OCI-LY1 (cell line): ENCODE measurements at regions not wholly inside any gene's neighbourhood (a gene's known extent, or its start where the extent isn't known, plus 50 kb on each side); places are given as distances from the start of the nearest gene placed in this dataset.

Experiments used
- H2AFZ ChIP-seq: fragments of 200-600 bp; sonication (generic), shearing (Covaris generic); 2 replicates; pipeline ENCODE4 v1.6.0; 2014; ENCODE audit warnings: antibody characterized with exemption, mild to moderate bottlenecking, low read length
- H3F3A ChIP-seq: fragments of 200-600 bp; sonication (generic), shearing (Covaris generic); 2 replicates; pipeline ENCODE4 v1.6.0; 2014; ENCODE audit warnings: mild to moderate bottlenecking, antibody characterized with exemption, low read length, moderate library complexity; ENCODE audit not compliant: insufficient read depth
- H3K27ac ChIP-seq: fragments of 200-600 bp; sonication (generic); 2 replicates; pipeline ENCODE4 v1.5.1; 2014; ENCODE audit warnings: low read length, mixed run types, mild to moderate bottlenecking, low read depth; ENCODE audit not compliant: poor library complexity, severe bottlenecking
- H3K27me3 ChIP-seq: fragments of 200-600 bp; sonication (generic); 2 replicates; pipeline ENCODE4 v1.6.0; 2014; ENCODE audit warnings: antibody characterized with exemption, mild to moderate bottlenecking, low read length, moderate library complexity; ENCODE audit not compliant: insufficient read depth
- H3K36me3 ChIP-seq: fragments of 200-600 bp; sonication (generic); 2 replicates; pipeline ENCODE4 v1.6.1; 2014; ENCODE audit warnings: mild to moderate bottlenecking, antibody characterized with exemption, low read length, moderate library complexity, mixed read lengths; ENCODE audit not compliant: insufficient read depth
- H3K4me1 ChIP-seq: fragments of 200-600 bp; sonication (generic); 2 replicates; pipeline ENCODE4 v1.5.1; 2014; ENCODE audit warnings: mild to moderate bottlenecking, low read length, moderate library complexity; ENCODE audit not compliant: insufficient read depth, severe bottlenecking
- H3K4me2 ChIP-seq: fragments of 200-600 bp; sonication (generic), shearing (Covaris generic); 2 replicates; pipeline ENCODE4 v1.6.1; 2014; ENCODE audit warnings: low read length
- H3K4me3 ChIP-seq: fragments of 200-600 bp; sonication (generic); 2 replicates; pipeline ENCODE4 v1.5.1; 2014; ENCODE audit warnings: low read length, low read depth, mild to moderate bottlenecking, mixed read lengths; ENCODE audit not compliant: poor library complexity, severe bottlenecking
- H3K79me2 ChIP-seq: fragments of 200-600 bp; shearing (Covaris generic); 2 replicates; pipeline ENCODE4 v1.6.1; 2016; ENCODE audit warnings: mixed run types, low read length, mixed read lengths; ENCODE audit not compliant: insufficient read depth
- H3K9ac ChIP-seq: fragments of 200-600 bp; sonication (generic), shearing (Covaris generic); 2 replicates; pipeline ENCODE4 v1.6.1; 2014; ENCODE audit warnings: mild to moderate bottlenecking, low read length, mixed read lengths
- H3K9me2 ChIP-seq: fragments of 200-600 bp; sonication (generic), shearing (Covaris generic); 2 replicates; pipeline ENCODE4 v1.6.1; 2014; ENCODE audit warnings: low read depth, mild to moderate bottlenecking, low read length, mixed read lengths
- H3K9me3 ChIP-seq: fragments of 200-600 bp; shearing (Covaris generic); 2 replicates; pipeline ENCODE4 v1.6.1; 2014; ENCODE audit warnings: low read length, mixed read lengths
- H4K20me1 ChIP-seq: fragments of 200-600 bp; sonication (generic), shearing (Covaris generic); 2 replicates; pipeline ENCODE4 v1.6.0; 2016; ENCODE audit warnings: mild to moderate bottlenecking, low read length; ENCODE audit not compliant: insufficient read depth
- EZH2 ChIP-seq: fragments of 200-600 bp; sonication (generic), shearing (Covaris generic); IDR thresholded peaks from 2 replicates; pipeline ENCODE4 v1.8.0; 2017; ENCODE audit warnings: borderline replicate concordance, mixed run types, mild to moderate bottlenecking, antibody characterized with exemption, low read length, moderate library complexity, mixed read lengths
- TF ChIP-seq, protein P1 (sequence below): fragments of 200-600 bp; sonication (generic), shearing (Covaris generic); IDR thresholded peaks from 2 replicates; pipeline ENCODE4 v1.5.1; 2017; ENCODE audit warnings: mild to moderate bottlenecking, antibody characterized with exemption, low read length, moderate library complexity, mixed read lengths

DNA sequence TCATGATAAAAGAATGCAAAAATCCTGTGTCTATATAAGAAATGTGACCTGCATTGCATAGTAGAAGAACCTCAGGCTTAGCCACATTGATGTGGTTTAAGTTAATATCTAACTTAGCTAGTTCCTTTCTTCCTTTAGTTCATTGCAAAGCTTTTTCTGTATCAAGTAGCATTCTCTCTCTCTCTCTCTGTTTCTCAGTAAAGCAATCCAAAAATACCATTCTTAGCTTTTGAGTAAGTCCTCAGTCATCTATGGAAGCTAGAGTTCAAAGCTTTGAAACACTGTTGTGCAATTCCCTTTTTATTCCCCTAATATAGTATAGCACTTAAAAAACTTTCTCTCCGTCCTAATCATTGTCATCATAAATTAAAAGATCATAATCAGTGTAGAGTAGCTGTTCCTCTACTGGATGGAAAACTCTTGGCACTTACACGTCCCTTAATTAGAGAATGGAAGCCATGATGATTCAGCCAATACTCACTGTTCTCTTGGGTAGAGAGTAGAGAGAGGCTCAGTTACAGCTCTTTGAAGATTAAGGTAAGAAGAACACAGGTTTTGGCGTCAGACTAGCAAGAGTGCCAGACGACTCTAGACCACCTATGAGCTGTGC is 350.3 kb upstream of the LYPLAL1 start:
- Histone ChIP-seq H3K36me3 (no peaks in the 10 kb centered on the region), H3K79me2 (no peaks in the 10 kb centered on the region), H3K27ac (no peak overlapping the region), H3K9me3 (no peaks in the 10 kb centered on the region), H2AFZ (no peak overlapping the region), H3K4me1 (no peaks in the 10 kb centered on the region), H3K9me2 (no peaks in the 10 kb centered on the region), H3K4me2 (no peak overlapping the region), H4K20me1 (no peaks in the 10 kb centered on the region), H3K9ac (no peak overlapping the region), H3F3A (no peaks in the 10 kb centered on the region), H3K27me3 (no peaks in the 10 kb centered on the region), H3K4me3 (no peak overlapping the region)
- no peak for TF ChIP-seq EZH2
- TF ChIP-seq, protein P1, sequence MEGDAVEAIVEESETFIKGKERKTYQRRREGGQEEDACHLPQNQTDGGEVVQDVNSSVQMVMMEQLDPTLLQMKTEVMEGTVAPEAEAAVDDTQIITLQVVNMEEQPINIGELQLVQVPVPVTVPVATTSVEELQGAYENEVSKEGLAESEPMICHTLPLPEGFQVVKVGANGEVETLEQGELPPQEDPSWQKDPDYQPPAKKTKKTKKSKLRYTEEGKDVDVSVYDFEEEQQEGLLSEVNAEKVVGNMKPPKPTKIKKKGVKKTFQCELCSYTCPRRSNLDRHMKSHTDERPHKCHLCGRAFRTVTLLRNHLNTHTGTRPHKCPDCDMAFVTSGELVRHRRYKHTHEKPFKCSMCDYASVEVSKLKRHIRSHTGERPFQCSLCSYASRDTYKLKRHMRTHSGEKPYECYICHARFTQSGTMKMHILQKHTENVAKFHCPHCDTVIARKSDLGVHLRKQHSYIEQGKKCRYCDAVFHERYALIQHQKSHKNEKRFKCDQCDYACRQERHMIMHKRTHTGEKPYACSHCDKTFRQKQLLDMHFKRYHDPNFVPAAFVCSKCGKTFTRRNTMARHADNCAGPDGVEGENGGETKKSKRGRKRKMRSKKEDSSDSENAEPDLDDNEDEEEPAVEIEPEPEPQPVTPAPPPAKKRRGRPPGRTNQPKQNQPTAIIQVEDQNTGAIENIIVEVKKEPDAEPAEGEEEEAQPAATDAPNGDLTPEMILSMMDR = no peak

DNA sequence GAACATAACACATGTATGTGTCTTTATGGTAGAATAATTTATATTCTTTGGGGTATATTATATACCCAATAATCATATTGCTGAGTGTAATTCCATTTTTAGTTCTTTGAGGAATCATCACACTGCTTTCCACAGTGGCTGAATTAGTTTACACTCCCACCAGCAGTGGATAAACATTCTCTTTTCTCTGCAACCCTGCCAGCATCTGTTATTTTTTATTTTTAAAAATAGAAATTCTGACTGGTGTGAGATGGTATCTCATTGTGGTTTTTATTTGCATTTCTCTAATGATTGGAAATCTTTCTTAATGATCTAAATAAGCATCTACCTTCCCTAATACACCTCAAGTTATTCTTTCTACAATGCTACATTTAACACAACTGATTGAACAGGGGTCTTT is 346.2 kb upstream of the LYPLAL1 start:
- TF ChIP-seq EZH2 = no peak
- TF ChIP-seq, protein P1 = no peak
- H3K9me2 ChIP-seq = no peaks in the 10 kb centered on the region

DNA sequence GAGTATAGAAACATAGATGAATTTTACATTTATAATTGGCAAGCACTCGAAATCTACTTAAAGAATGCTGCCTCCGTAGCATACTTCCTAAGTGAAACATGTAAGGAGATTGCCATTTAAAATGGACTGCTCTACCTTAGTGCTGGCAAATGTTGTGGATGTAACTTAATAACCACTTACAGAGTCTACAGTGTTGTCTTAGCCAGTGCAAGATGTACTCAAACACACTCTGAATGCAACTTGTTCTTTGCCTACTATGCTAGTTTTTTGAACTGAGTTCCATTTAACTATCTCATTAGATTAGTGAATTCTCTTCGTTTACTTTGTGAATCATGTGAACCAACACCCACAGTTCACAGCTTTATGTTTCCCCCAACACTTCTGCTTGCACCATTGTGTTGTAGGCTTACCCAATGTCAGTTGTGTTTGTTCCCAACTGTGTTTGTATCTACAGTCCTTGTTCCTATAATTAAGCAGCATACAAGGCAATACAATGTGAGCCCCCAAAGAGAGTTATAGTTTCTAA is 345.5 kb upstream of the LYPLAL1 start:
- H2AFZ ChIP-seq = no peak overlapping the region
- H3K4me1 ChIP-seq = no peaks in the 10 kb centered on the region
- H3K9me3 ChIP-seq = no peaks in the 10 kb centered on the region
- no peak overlapping the region for H3K4me2 ChIP-seq
- no peaks in the 10 kb centered on the region for H3F3A ChIP-seq
- H3K27me3 ChIP-seq = no peaks in the 10 kb centered on the region
- H3K9ac ChIP-seq = no peak overlapping the region
- no peaks in the 10 kb centered on the region for H3K79me2 ChIP-seq
- no peaks in the 10 kb centered on the region for H3K9me2 ChIP-seq
- H4K20me1 ChIP-seq = no peaks in the 10 kb centered on the region
- H3K4me3 ChIP-seq = no peak overlapping the region
- no peak overlapping the region for H3K27ac ChIP-seq
- TF ChIP-seq EZH2 = no peak
- TF ChIP-seq, protein P1 = no peak
- H3K36me3 ChIP-seq = no peaks in the 10 kb centered on the region

More for the DNA sequence above, 346.2 kb upstream of the LYPLAL1 start:
- Histone ChIP-seq H3F3A (no peaks in the 10 kb centered on the region), H3K4me3 (no peak overlapping the region), H2AFZ (no peak overlapping the region), H4K20me1 (no peaks in the 10 kb centered on the region), H3K79me2 (no peaks in the 10 kb centered on the region), H3K36me3 (no peaks in the 10 kb centered on the region), H3K4me1 (no peaks in the 10 kb centered on the region), H3K9me3 (no peaks in the 10 kb centered on the region), H3K9ac (no peak overlapping the region), H3K27ac (no peak overlapping the region), H3K27me3 (no peaks in the 10 kb centered on the region), H3K4me2 (no peak overlapping the region)
